SH-SY5Y (cell line): ENCODE measurements at regions not wholly inside any gene's neighbourhood (a gene's known extent, or its start where the extent isn't known, plus 50 kb on each side); places are given as distances from the start of the nearest gene placed in this dataset.
A peak's percentile ranks its signal among the peaks of the same experiment; 100 is the strongest.

Experiments
- GATA2 ChIP-seq: IDR thresholded peaks from 2 replicates; pipeline ENCODE4 v1.6.1; 2011; ENCODE audit warnings: mild to moderate bottlenecking, low read depth, low read length
- GATA3 ChIP-seq: IDR thresholded peaks from 2 replicates; pipeline ENCODE4 v1.6.1; 2011; ENCODE audit warnings: low read depth, mild to moderate bottlenecking, low read length, moderate library complexity

DNA sequence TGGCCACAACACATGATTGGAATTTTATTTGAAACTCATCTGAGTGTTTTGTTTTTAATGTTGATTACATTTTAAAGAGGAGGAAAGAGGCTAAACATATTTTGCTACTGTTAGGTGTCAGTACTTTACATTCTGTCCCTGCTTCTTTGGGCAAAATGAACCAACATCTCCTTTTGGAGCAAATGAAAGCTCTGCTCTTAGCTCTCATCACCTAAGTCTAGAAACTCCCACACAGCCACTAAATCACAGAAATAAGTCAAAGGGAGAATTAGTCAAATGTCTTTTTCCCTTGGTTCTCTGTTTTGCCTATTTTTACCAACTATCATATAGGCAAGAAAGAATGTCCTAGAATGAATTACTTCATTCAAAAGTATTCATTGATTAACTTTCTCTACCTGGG, 666.8 kb downstream of the RNF144A start:
- no peak for TF ChIP-seq GATA2

- TF ChIP-seq GATA3 = no peak
- TF ChIP-seq GATA2 = no peak
Observed at GRCh38 chr2:7586898-7587297, 669.7 kb downstream of the RNF144A start.

DNA sequence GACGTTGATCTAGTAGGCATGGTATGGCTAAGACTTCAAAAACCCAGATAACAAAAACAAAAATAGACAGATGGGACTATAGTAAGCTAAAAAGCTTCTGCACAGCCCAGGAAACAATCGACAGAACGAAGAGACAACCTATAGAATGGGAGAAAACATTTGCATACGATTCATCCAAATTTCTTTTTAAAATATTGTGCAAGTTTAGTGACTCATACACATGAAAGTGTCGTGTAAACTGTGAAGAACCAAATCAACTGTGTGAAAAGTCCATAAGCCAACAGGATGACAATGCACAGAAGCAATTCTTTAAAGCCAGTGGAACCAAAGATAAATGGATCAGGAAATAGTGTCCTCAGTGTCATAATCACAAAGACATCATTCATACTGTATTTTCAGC, 671.1 kb downstream of the RNF144A start:
- no peak for TF ChIP-seq GATA2

DNA sequence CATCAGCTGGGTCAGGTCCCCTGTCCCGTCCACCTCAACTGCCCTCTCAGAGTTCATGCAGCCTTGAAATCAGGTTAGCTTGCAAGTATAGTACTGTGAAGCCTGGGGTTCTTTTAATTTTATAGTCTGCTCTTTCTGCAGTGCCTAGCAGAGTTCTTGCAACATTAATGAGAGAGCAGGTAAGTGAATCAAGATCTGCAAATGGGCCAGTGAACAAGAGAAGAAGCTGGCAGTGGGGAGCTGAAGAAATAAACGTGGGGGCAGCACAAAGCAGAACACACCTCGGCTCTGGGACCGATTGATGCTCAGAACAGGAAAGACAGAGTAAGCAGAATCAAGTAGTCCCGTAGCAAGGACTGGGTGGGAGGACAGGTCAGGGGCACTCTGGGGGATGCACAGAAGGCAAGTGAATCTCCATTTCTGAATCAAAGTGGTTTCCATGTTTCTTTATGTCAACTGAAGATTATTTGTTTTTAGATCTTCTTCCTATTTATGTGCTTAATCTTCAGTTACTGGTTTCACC, 675.5 kb downstream of the RNF144A start:
- TF ChIP-seq GATA3 = no peak
- TF ChIP-seq GATA2 = no peak

GRCh38 chr2:7593360-7593759, 676.1 kb downstream of the RNF144A start:
- TF ChIP-seq GATA3 (no peak), GATA2 (no peak)

- TF ChIP-seq GATA2 = no peak
- no peak for TF ChIP-seq GATA3
Observed at GRCh38 chr2:7594211-7594610, 677.0 kb downstream of the RNF144A start.

- TF ChIP-seq GATA2 (no peak), GATA3 (no peak)
Observed at GRCh38 chr2:7595206-7595605, 678.0 kb downstream of the RNF144A start.

- no peak for TF ChIP-seq GATA2
- TF ChIP-seq GATA3 = no peak
Observed at GRCh38 chr2:7598402-7598801, 681.2 kb downstream of the RNF144A start.

GRCh38 chr2:7599462-7600258, 682.4 kb downstream of the RNF144A start:
- TF ChIP-seq GATA2 (peak; percentile 32; the same call in 1 of the 2 replicates), GATA3 (no peak)

DNA sequence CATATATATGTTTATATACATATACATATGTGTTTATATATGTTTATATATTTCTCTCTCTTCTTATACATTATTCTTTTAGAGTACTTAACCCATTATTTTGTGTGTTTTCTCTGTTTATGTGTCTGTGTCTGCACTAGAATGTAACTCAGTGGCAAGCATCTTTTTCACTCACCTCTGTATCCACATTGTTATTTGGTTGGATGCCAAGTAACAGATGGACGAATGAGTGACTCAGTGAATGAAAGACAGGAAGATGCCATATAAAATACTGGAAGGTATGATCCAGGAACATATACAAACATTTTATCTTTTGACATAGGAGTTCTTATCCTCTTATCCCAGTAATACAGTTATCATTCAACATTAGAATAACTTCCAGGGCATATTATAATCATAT, 684.8 kb downstream of the RNF144A start:
- TF ChIP-seq GATA2 = no peak
- no peak for TF ChIP-seq GATA3

DNA sequence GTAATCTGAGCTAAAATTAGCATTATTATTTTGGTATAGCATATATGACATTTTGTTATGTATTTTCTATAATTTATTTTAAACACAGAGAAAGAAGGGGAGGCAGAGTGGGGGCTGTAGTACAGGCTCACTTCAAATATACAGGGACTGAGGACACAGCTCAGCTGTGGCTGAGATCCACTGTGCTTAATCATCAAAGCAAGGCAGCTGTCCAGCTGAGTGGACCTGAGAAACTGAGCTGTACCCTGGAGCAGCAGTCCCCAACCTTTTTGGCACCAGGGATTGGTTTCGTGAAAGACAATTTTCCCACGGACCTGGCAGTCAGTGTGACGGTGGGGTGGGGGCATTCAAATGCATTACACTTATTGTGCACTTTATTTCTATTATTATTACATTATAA, 687.2 kb downstream of the RNF144A start:
- TF ChIP-seq GATA2 = no peak
- TF ChIP-seq GATA3 = no peak

- TF ChIP-seq GATA3 (no peak), GATA2 (no peak)
Observed at GRCh38 chr2:7607441-7608173, 690.4 kb downstream of the RNF144A start.

DNA sequence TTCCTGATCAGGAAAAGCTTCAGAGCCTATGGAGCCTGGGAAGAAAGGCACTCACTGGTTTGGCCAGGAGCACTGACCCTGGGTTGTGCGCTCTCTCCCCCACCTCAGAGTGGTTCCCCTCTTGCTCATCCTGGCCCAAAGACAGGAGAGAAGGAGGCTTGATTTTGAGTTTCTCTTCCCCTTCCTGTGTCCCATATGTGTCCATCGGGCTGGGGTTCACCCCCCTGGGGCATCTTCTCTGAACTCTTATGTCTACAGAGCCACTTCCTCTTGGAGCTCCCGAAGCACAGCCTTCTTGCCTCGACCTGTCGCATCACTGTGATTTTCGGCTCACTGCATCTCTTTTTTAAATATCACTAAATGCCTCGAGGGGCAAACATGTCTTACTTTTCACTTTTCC, 692.3 kb downstream of the RNF144A start:
- no peak for TF ChIP-seq GATA2
- no peak for TF ChIP-seq GATA3

DNA sequence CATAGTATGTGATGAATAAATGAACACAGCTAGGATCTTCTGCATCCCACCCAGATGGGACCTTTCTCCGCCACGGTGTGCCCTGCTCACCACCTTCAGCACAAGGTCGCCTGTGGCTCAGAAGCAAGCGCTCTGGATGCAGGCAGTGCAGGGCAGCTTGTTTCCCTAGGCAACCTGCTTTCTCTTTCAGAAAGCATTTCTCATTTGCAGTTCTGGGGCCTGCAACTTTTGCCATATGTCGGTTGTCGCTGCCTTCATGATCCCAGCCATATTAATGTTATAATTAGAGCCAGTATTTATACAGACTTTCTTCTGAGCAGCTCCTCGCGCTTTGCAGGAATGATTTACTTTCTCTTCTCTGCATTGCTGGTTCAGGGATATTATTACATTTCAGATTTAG, 692.8 kb downstream of the RNF144A start:
- TF ChIP-seq GATA2 = no peak; the same call in 1 of the 2 replicates
- no peak for TF ChIP-seq GATA3

GRCh38 chr2:7611750-7612149, 694.5 kb downstream of the RNF144A start:
- no peak for TF ChIP-seq GATA3
- TF ChIP-seq GATA2 = no peak
